Coronary artery (tissue), 2 donors: ENCODE measurements at regions not wholly inside any gene's neighbourhood (a gene's known extent, or its start where the extent isn't known, plus 50 kb on each side); places are given as distances from the start of the nearest gene placed in this dataset.

Experiments used
- DNase-seq: peaks from one replicate; pipeline ENCODE4 v3.0.0-alpha.2; 2017; ENCODE audit warnings: low spot score
- H3K27ac ChIP-seq, 2 donors: fragments of 200-600 bp; sonication (generic); one replicate each; pipeline ENCODE4 v1.5.1; 2016 to 2019
- H3K4me3 ChIP-seq: fragments of 200-600 bp; sonication (generic); 2 replicates; pipeline ENCODE4 v1.5.1; 2016; ENCODE audit warnings: mild to moderate bottlenecking, moderate library complexity
- TF ChIP-seq, protein P1 (sequence below): fragments of 200-600 bp; sonication (generic); IDR thresholded peaks from one replicate; pipeline ENCODE4 v1.5.1; 2019; ENCODE audit warnings: antibody characterized with exemption

DNA sequence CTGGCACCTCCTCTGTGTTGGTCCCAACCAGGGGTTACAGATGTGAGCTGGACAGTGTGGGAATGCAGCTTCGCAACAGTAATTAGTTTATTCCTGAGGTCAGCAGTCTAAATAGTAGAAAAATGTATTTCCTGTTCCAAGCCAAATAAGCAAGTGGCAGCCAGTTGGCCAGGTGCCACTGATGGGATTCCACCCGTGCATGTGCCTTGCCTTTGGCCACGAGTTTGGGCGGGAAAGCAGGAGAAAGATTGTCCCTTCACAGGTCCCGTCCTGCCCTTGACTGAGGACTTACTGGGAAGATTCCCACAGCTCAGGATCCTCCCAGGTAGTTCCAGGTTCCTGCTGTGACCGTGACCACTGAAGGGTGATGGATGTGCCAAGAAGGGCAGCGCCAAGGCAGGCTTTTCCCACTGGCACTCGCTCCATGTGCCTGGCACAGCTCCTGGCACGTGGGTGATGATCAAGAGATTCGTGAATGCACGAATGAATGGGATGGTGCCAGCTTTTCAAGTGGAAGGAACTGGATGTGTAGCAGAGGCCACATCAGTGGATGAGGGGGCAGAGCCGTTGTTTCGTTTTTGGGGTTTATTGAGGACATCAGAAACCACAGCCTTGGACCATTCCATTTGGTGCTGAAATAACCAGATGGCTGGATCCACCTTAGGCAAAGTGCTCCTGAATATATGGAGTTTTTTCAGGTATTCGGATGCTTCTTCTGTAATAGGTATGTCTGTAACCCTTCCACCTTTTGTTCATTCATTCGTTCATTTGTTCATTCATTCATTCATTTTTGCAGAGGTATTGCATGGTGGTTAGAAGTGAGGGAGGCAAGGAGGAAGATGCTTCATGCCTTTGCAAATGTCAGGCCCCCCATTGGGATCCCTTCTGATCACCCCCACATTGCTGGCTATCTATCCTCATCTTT is 62.4 kb upstream of the WNT4 start:
- TF ChIP-seq, protein P1, sequence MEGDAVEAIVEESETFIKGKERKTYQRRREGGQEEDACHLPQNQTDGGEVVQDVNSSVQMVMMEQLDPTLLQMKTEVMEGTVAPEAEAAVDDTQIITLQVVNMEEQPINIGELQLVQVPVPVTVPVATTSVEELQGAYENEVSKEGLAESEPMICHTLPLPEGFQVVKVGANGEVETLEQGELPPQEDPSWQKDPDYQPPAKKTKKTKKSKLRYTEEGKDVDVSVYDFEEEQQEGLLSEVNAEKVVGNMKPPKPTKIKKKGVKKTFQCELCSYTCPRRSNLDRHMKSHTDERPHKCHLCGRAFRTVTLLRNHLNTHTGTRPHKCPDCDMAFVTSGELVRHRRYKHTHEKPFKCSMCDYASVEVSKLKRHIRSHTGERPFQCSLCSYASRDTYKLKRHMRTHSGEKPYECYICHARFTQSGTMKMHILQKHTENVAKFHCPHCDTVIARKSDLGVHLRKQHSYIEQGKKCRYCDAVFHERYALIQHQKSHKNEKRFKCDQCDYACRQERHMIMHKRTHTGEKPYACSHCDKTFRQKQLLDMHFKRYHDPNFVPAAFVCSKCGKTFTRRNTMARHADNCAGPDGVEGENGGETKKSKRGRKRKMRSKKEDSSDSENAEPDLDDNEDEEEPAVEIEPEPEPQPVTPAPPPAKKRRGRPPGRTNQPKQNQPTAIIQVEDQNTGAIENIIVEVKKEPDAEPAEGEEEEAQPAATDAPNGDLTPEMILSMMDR, result no peak
- DNase-seq, result no peak
- H3K27ac ChIP-seq, result no peak overlapping the region
- no peak overlapping the region for H3K4me3 ChIP-seq

DNA sequence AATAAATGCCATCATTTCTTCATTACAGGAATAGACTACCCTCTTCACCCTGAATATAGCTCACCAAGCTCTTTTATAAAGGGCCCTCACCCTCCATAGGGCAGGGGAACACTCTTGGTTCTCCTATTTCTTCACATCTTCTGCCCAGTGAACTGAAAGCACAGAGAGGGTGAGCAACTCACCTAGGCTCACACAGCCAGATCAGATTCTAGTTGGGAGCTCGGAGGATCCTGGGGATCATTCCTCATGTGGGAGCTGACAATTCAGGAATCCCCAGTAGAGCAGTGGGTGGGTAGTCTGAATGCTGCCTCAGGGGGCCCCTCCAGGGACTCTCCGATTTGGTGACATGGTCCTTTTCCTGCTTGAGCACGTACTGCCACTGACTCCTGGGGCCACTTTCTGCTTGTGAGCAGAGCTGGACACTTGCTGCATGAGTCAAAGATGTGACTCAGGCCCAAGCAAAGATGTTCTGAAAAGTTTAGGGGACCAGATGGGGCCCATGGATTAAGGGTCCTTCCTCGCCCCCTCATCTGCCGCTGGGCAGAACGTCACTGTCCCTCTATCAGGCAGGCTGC is 63.7 kb upstream of the WNT4 start:
- TF ChIP-seq, protein P1, result no peak
- DNase-seq, result no peak
- no peak overlapping the region for H3K4me3 ChIP-seq
- no peak overlapping the region for H3K27ac ChIP-seq

DNA sequence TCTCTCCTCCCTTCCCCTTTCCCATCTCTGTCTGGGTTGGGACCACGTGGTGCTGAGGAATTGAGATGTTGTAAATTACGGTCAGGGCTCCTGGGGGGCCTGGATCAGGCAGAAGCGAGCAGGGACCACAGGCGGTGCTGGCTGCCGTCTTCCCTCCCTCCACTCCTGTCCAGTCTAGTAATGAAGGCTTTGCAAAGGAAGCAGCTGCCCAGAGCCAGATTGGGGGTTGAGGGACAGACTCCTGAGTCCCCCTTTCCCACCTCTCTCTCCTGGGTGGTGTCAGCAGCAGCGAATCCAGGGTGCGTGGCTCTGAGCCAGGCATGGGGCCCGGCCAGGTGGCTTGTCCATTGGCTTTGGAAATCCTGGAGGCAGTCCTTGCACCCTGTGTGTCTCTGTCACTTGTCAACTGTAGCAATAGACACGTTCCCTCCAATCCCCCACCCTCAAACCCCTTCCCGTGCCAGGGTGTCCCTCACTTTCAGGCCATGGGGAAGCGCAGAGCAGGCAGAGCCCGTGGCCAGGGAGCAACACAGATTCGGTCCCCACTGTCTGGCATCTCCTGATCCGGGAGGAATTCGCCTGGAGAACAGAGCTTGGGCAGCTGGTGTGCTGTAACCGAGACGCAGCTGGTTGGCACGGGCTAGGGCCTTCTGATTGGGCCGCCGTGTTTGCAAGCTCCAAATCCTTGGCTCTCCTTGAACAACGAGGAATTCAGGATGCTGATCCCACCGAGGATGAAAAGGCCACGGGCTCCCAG is 64.8 kb upstream of the WNT4 start:
- Histone ChIP-seq H3K4me3 (no peak overlapping the region), H3K27ac (no peak overlapping the region)
- DNase-seq, result no peak
- TF ChIP-seq, protein P1, result no peak

DNA sequence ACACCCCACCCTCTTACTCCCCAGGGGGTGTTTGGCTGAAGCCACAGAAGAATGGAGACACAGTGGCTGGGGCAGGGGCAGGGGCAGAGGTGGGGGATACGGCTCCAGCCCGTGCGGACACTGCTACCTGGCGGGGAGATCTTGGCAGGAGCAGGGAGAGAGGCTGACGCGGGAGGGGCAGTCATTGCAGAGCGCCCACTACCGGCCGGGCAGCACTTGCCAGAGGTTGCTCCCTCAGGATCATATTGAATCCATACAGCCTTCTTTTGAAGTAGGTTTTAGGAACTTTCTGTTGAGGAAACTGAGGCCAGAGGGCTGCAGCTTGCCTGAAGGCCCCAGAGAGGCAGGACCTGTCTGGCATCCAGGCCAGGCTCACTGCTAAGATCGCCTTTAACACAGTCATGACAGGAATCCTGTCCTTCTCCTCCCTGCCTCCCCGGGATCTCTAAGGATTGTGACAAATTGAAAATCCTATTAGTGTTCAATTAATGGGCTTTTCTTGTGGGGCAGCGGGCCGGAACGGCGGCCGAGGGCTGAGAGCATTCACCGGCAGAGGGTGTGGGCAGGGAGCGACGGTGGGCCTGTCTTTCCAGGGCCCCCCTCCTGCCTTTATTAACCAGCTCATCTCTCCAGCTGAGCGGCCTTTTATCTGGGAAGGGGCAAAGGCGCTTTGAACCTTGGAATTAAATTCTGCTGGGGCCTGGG is 65.5 kb upstream of the WNT4 start:
- DNase-seq, result no peak
- TF ChIP-seq, protein P1, result no peak

DNA sequence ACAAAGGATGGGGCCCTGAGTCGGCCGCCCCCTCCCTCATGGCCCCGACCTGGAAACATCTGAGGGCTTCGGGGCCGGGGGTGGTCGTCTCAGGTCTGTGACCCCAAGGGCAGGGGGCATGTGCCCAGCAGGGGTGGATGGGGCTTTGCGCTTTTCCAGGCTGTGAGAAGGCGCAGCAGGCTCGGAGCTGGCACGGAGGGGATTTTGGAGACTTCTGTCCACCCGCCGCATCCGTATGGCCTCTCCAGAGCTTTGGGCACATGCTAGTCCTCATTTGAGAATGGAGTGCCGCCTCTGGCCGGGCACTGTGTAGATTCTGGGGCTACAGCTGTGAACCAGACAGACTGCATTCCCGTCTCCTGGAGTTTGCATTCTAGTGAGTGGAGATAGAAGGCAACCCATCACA is 66.1 kb upstream of the WNT4 start:
- TF ChIP-seq, protein P1, result no peak
- Histone ChIP-seq H3K4me3 (no peak overlapping the region), H3K27ac (no peak overlapping the region)
- no peak for DNase-seq

More for the DNA sequence above, 65.5 kb upstream of the WNT4 start:
- Histone ChIP-seq H3K4me3 (no peak overlapping the region), H3K27ac (no peak overlapping the region)

DNA sequence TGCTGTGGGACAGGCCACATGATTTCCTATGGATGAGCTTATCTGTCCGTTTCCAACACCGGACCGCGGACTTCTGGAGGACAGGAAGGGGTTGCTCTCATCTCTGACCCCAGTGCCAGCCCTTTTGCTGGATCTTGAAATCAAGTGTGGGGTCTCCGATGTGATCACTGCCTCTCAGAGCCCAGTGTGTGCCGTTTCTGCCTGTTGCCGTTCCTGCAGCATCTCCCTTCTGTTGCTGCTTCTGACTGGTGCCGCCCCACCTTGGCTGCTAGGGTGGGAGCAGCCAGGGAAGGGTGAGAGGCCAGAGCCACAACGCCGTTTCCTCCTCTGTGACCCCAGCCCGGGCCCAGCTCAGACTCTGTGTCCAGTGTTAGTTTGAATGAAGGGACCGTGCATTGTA is 67.3 kb upstream of the WNT4 start:
- Histone ChIP-seq H3K4me3 (no peak overlapping the region), H3K27ac (no peak overlapping the region)
- DNase-seq, result no peak
- TF ChIP-seq, protein P1, result no peak
